Small intestine (tissue), 7 donors: ENCODE measurements at regions not wholly inside any gene's neighbourhood (a gene's known extent, or its start where the extent isn't known, plus 50 kb on each side); places are given as distances from the start of the nearest gene placed in this dataset.

Experiments
- DNase-seq, 2 donors: peaks; one replicate each; pipeline versions ENCODE4 v3.0.0 to v3.0.0-alpha.2; 2013
- FAIRE-seq: peaks from 2 replicates; lab custom pipeline; 2012; peaks lifted over from hg19 to GRCh38; lab: Jason Lieb, UNC
- H3K27ac ChIP-seq, 3 donors: one replicate each; pipeline ENCODE4 v1.5.1; 2013; ENCODE audit warnings: low read length in 2 of 3, mild to moderate bottlenecking in 2 of 3, control low read depth in 1 of 3, inconsistent platforms in 1 of 3, low read depth in 1 of 3, moderate library complexity in 1 of 3
- H3K27me3 ChIP-seq, 3 donors: one replicate each; pipeline ENCODE4 v1.6.1; 2013; ENCODE audit warnings: low read length in 3 of 3, inconsistent platforms in 1 of 3; ENCODE audit not compliant: control insufficient read depth in 3 of 3, insufficient read depth in 3 of 3
- H3K36me3 ChIP-seq, 3 donors: one replicate each; pipeline ENCODE4 v1.6.1; 2013; ENCODE audit warnings: low read length in 3 of 3, inconsistent platforms in 1 of 3, low read depth in 1 of 3, mild to moderate bottlenecking in 1 of 3, moderate library complexity in 1 of 3; ENCODE audit not compliant: control insufficient read depth in 3 of 3, insufficient read depth in 2 of 3
- H3K4me1 ChIP-seq, 3 donors: one replicate each; pipeline ENCODE4 v1.6.1; 2013; ENCODE audit warnings: low read length in 2 of 3, inconsistent platforms in 1 of 3, low read depth in 1 of 3, mild to moderate bottlenecking in 1 of 3, moderate library complexity in 1 of 3; ENCODE audit not compliant: control insufficient read depth in 3 of 3, insufficient read depth in 2 of 3
- H3K4me3 ChIP-seq, 3 donors: one replicate each; pipeline ENCODE4 v1.5.1; 2013; ENCODE audit warnings: low read length in 3 of 3, control low read depth in 1 of 3, inconsistent platforms in 1 of 3, low read depth in 1 of 3, mild to moderate bottlenecking in 1 of 3, moderate library complexity in 1 of 3
- H3K9me3 ChIP-seq, 2 donors: one replicate each; pipeline ENCODE4 v1.6.1; 2013; ENCODE audit warnings: low read depth in 1 of 2, low read length in 1 of 2; ENCODE audit not compliant: control insufficient read depth in 2 of 2, insufficient read depth in 1 of 2
- WGBS, 3 donors: extraction: QIAGEN DNeasy Blood & Tissue Kit; methylation state at CpG; one replicate each; pipeline ENCODE4 v1.1.7; 2013; 5-methylcytosine and 5-hydroxymethylcytosine counted together
- donor health status: healthy with polysubstance abuse.
- donor health status: control.
- donor health status: control.
- donor health status: Bipolar disorder and iron deficiency.
- donor health status: healthy.

GRCh38 chr13:44795176-44795575 is 194.1 kb downstream of the NUFIP1 start:
- H3K4me1 ChIP-seq: peaks cover 0 to 6% (median 0%) of the 10 kb centered on the region in 3 donors
- no peak for FAIRE-seq
- no peaks in the 10 kb centered on the region for H3K27me3 ChIP-seq
- 94 to 98% (median 95%) methylated on average over 2 of the region's 2 CpGs for WGBS, 3 donors
- no peaks in the 10 kb centered on the region for H3K36me3 ChIP-seq
- H3K9me3 ChIP-seq: peaks cover 0 to 3% of the 10 kb centered on the region in 2 donors
- DNase-seq: no peak
- no peak overlapping the region for H3K27ac ChIP-seq
- no peak overlapping the region for H3K4me3 ChIP-seq

GRCh38 chr13:44792096-44792495 is 197.2 kb downstream of the NUFIP1 start:
- no peaks in the 10 kb centered on the region for H3K27me3 ChIP-seq
- no peak overlapping the region for H3K27ac ChIP-seq
- DNase-seq: no peak
- H3K4me1 ChIP-seq: peaks cover 0 to 6% (median 0%) of the 10 kb centered on the region in 3 donors
- no peaks in the 10 kb centered on the region for H3K36me3 ChIP-seq
- no peak for FAIRE-seq
- no peak overlapping the region for H3K4me3 ChIP-seq
- 77 to 84% (median 81%) methylated on average over 7 of the region's 7 CpGs for WGBS, 3 donors
- peaks cover 0 to 8% of the 10 kb centered on the region in 2 donors for H3K9me3 ChIP-seq

- WGBS, 3 donors: 28 to 59% (median 40%) methylated on average over 4 of the region's 4 CpGs
- no peak for FAIRE-seq
Measured at GRCh38 chr13:44790289-44790688, 199.0 kb downstream of the NUFIP1 start.

GRCh38 chr13:44787617-44788016 is 201.7 kb downstream of the NUFIP1 start:
- DNase-seq: no peak
- Histone ChIP-seq H3K4me1 (peaks cover 0 to 6% (median 3%) of the 10 kb centered on the region in 3 donors), H3K9me3 (peaks cover 0 to 6% of the 10 kb centered on the region in 2 donors), H3K36me3 (no peaks in the 10 kb centered on the region), H3K4me3 (no peak overlapping the region), H3K27ac (no peak overlapping the region), H3K27me3 (no peaks in the 10 kb centered on the region)
- FAIRE-seq: no peak
- WGBS, 3 donors: 84 to 92% (median 90%) methylated on average over 7 of the region's 7 CpGs

More at GRCh38 chr13:44790289-44790688, 199.0 kb downstream of the NUFIP1 start:
- peaks cover 0 to 8% of the 10 kb centered on the region in 2 donors for H3K9me3 ChIP-seq
- H3K36me3 ChIP-seq: no peaks in the 10 kb centered on the region
- no peak overlapping the region for H3K4me3 ChIP-seq
- no peak for DNase-seq
- H3K27ac ChIP-seq: no peak overlapping the region
- H3K4me1 ChIP-seq: no peaks in the 10 kb centered on the region
- no peaks in the 10 kb centered on the region for H3K27me3 ChIP-seq

GRCh38 chr13:44786756-44787155 is 202.5 kb downstream of the NUFIP1 start:
- no peak for DNase-seq
- Histone ChIP-seq H3K27ac (no peak overlapping the region), H3K4me1 (peaks cover 0 to 6% (median 4%) of the 10 kb centered on the region in 3 donors), H3K9me3 (peaks cover 0 to 6% of the 10 kb centered on the region in 2 donors), H3K27me3 (no peaks in the 10 kb centered on the region), H3K4me3 (no peak overlapping the region), H3K36me3 (no peaks in the 10 kb centered on the region)
- 43 to 72% (median 50%) methylated on average over 3 of the region's 3 CpGs for WGBS, 3 donors
- no peak for FAIRE-seq

GRCh38 chr13:44785401-44785800 is 203.9 kb downstream of the NUFIP1 start:
- Histone ChIP-seq H3K27me3 (no peaks in the 10 kb centered on the region), H3K4me3 (no peak overlapping the region), H3K36me3 (no peaks in the 10 kb centered on the region), H3K4me1 (peaks cover 0 to 6% (median 4%) of the 10 kb centered on the region in 3 donors), H3K27ac (no peak overlapping the region), H3K9me3 (peaks cover 0 to 6% of the 10 kb centered on the region in 2 donors)
- WGBS, 3 donors: 91 to 97% (median 93%) methylated on average over 3 of the region's 3 CpGs
- DNase-seq: no peak
- FAIRE-seq: no peak

GRCh38 chr13:44784708-44785080 is 204.6 kb downstream of the NUFIP1 start:
- FAIRE-seq (no peak), DNase-seq (no peak)
- Histone ChIP-seq H3K4me1 (peaks cover 0 to 6% (median 4%) of the 10 kb centered on the region in 3 donors), H3K27ac (no peak overlapping the region), H3K36me3 (no peaks in the 10 kb centered on the region), H3K9me3 (peaks cover 0 to 4% of the 10 kb centered on the region in 2 donors), H3K27me3 (no peaks in the 10 kb centered on the region), H3K4me3 (no peak overlapping the region)
- WGBS, 3 donors: 50 to 77% (median 59%) methylated on average over 2 of the region's 2 CpGs

GRCh38 chr13:44783994-44784707 is 205.1 kb downstream of the NUFIP1 start:
- H3K36me3 ChIP-seq: no peaks in the 10 kb centered on the region
- WGBS, 3 donors: 62 to 80% (median 65%) methylated on average over 4 of the region's 4 CpGs
- H3K27ac ChIP-seq: no peak overlapping the region
- no peaks in the 10 kb centered on the region for H3K27me3 ChIP-seq
- H3K4me3 ChIP-seq: no peak overlapping the region
- DNase-seq (peak in 1 of 2 donors; percentile 85), FAIRE-seq (no peak)
- H3K9me3 ChIP-seq: no peaks in the 10 kb centered on the region
- H3K4me1 ChIP-seq: peaks cover 0 to 6% (median 4%) of the 10 kb centered on the region in 3 donors
